MCF 10A (cell line): ENCODE measurements at regions not wholly inside any gene's neighbourhood (a gene's known extent, or its start where the extent isn't known, plus 50 kb on each side); places are given as distances from the start of the nearest gene placed in this dataset.

Experiments used
- BruUV-seq: library from RNA; stranded (reverse); fragments of 400-500 nt; replicated peaks from 2 replicates; lab custom pipeline; 2021; lab: Mats Ljungman, UMichigan
- CTCF ChIA-PET: fragments of 300-600 bp; sonication (Branson Sonifier 250); formaldehyde crosslinking; extraction: SDS; loops from one replicate; lab custom pipeline; 2021; ENCODE audit warnings: antibody characterized with exemption, inconsistent platforms; lab: Yijun Ruan, JAX
- POLR2A ChIA-PET: fragments of 300-600, 350-650 bp; sonication (Branson Sonifier 250); formaldehyde crosslinking; extraction: SDS; loops from one replicate; lab custom pipeline; 2020; ENCODE audit warnings: antibody characterized with exemption, inconsistent platforms; lab: Yijun Ruan, JAX
- DNase-seq: peaks from one replicate; pipeline ENCODE4 v3.0.0-alpha.2; 2018; ENCODE audit not compliant: unreplicated experiment
- H3K27ac Mint-ChIP-seq: one replicate; pipeline ENCODE4 v1.8.0; 2022; ENCODE audit warnings: mild to moderate bottlenecking, low read depth, mixed read lengths; ENCODE audit not compliant: unreplicated experiment
- H3K27me3 Mint-ChIP-seq: one replicate; pipeline ENCODE4 v1.8.0; 2022; ENCODE audit warnings: mixed read lengths; ENCODE audit not compliant: insufficient read depth, unreplicated experiment
- H3K36me3 Mint-ChIP-seq: one replicate; pipeline ENCODE4 v1.8.0; 2022; ENCODE audit warnings: mild to moderate bottlenecking, moderate library complexity, mixed read lengths; ENCODE audit not compliant: insufficient read depth, unreplicated experiment
- H3K4me1 Mint-ChIP-seq: one replicate; pipeline ENCODE4 v1.8.0; 2022; ENCODE audit warnings: mixed read lengths; ENCODE audit not compliant: insufficient read depth, unreplicated experiment
- H3K4me3 Mint-ChIP-seq: one replicate; pipeline ENCODE4 v1.8.0; 2022; ENCODE audit warnings: mild to moderate bottlenecking, moderate library complexity, mixed read lengths; ENCODE audit not compliant: unreplicated experiment
- H3K9me3 Mint-ChIP-seq: one replicate; pipeline ENCODE4 v1.8.0; 2022; ENCODE audit warnings: mixed read lengths; ENCODE audit not compliant: unreplicated experiment
- CTCF ChIP-seq: fragments of 200-600 bp; IDR thresholded peaks from one replicate; pipeline ENCODE4 v1.8.0; 2022; ENCODE audit warnings: antibody characterized with exemption, mild to moderate bottlenecking; ENCODE audit not compliant: unreplicated experiment
- intact Hi-C: fragments of 100-400 bp; cut with micrococcal nuclease; formaldehyde crosslinking; loops from 2 replicates; pipeline ENCODE4 v1.14.1; 2022

GRCh38 chr3:147187687-147188086, 218.7 kb downstream of the ZIC4 start:
- H3K9me3 Mint-ChIP-seq = no peaks in the 10 kb centered on the region
- H3K36me3 Mint-ChIP-seq = no peaks in the 10 kb centered on the region
- H3K27me3 Mint-ChIP-seq = peaks cover 38% of the 10 kb centered on the region
- no peak overlapping the region for H3K27ac Mint-ChIP-seq
- DNase-seq = no peak
- BruUV-seq = no TSS peak
- H3K4me3 Mint-ChIP-seq = no peak overlapping the region
- no peaks in the 10 kb centered on the region for H3K4me1 Mint-ChIP-seq
- ChIA-PET POLR2A (no interaction called here), CTCF (interaction anchor here (0.6 kb wide), 1 partner anchor 44 kb away, joined by 3 read pairs; no protein-coding TSS in a partner anchor)
- TF ChIP-seq CTCF = no peak
- intact Hi-C loops = no loop called here

- intact Hi-C loops = no loop called here
- no peaks in the 10 kb centered on the region for H3K9me3 Mint-ChIP-seq
- no peaks in the 10 kb centered on the region for H3K36me3 Mint-ChIP-seq
- ChIA-PET POLR2A (no interaction called here), CTCF (no interaction called here)
- H3K27me3 Mint-ChIP-seq = peaks cover 40% of the 10 kb centered on the region
- H3K4me3 Mint-ChIP-seq = no peak overlapping the region
- no peak overlapping the region for H3K27ac Mint-ChIP-seq
- H3K4me1 Mint-ChIP-seq = no peaks in the 10 kb centered on the region
- no peak for DNase-seq
- no peak for TF ChIP-seq CTCF
- no TSS peak for BruUV-seq
Observed at GRCh38 chr3:147185781-147186180, 220.6 kb downstream of the ZIC4 start.

- peaks cover 50% of the 10 kb centered on the region for H3K27me3 Mint-ChIP-seq
- H3K36me3 Mint-ChIP-seq = no peaks in the 10 kb centered on the region
- no peak for TF ChIP-seq CTCF
- POLR2A ChIA-PET = no interaction called here
- H3K27ac Mint-ChIP-seq = no peak overlapping the region
- no TSS peak for BruUV-seq
- intact Hi-C loops = no loop called here
- no peaks in the 10 kb centered on the region for H3K4me1 Mint-ChIP-seq
- no peaks in the 10 kb centered on the region for H3K9me3 Mint-ChIP-seq
- CTCF ChIA-PET = no interaction called here
- H3K4me3 Mint-ChIP-seq = no peak overlapping the region
- no peak for DNase-seq
Observed at GRCh38 chr3:147184794-147185193, 221.5 kb downstream of the ZIC4 start.

GRCh38 chr3:147173257-147173656, 233.1 kb downstream of the ZIC4 start:
- TF ChIP-seq CTCF = no peak
- no peak for DNase-seq
- Mint-ChIP-seq H3K4me1 (no peaks in the 10 kb centered on the region), H3K4me3 (no peak overlapping the region), H3K36me3 (no peaks in the 10 kb centered on the region), H3K27ac (no peak overlapping the region), H3K27me3 (peaks cover 31% of the 10 kb centered on the region), H3K9me3 (no peaks in the 10 kb centered on the region)
- CTCF ChIA-PET = no interaction called here
- BruUV-seq = no TSS peak
- intact Hi-C loops = no loop called here
- POLR2A ChIA-PET = no interaction called here
